Neural crest cell (in vitro differentiated cells): ENCODE measurements at regions not wholly inside any gene's neighbourhood (a gene's known extent, or its start where the extent isn't known, plus 50 kb on each side); places are given as distances from the start of the nearest gene placed in this dataset.

Experiments used
- DNase-seq: peaks from one replicate; pipeline ENCODE4 v3.0.0; 2021; ENCODE audit warnings: low read depth, mixed read lengths, low spot score
- H3K27ac Mint-ChIP-seq: one replicate; pipeline ENCODE4 v1.8.0; 2021; ENCODE audit warnings: mild to moderate bottlenecking, mixed read lengths; ENCODE audit not compliant: unreplicated experiment
- H3K27me3 Mint-ChIP-seq: 2 replicates; pipeline ENCODE4 v1.8.0; 2021; ENCODE audit warnings: low read depth, mild to moderate bottlenecking, mixed read lengths
- H3K36me3 Mint-ChIP-seq: 2 replicates; pipeline ENCODE4 v1.8.0; 2021; ENCODE audit warnings: low read depth, mild to moderate bottlenecking, mixed read lengths
- H3K4me1 Mint-ChIP-seq: 2 replicates; pipeline ENCODE4 v1.8.0; 2021; ENCODE audit warnings: mixed read lengths
- H3K4me3 Mint-ChIP-seq: one replicate; pipeline ENCODE4 v1.8.0; 2021; ENCODE audit warnings: mild to moderate bottlenecking, mixed read lengths
- H3K9me3 Mint-ChIP-seq: 2 replicates; pipeline ENCODE4 v1.8.0; 2021; ENCODE audit warnings: mixed read lengths
- TF ChIP-seq, protein P1 (sequence below): fragments of 200-600 bp; sonication (generic); conservative IDR thresholded peaks from 2 replicates; pipeline ENCODE4 v1.5.0; 2021; ENCODE audit warnings: antibody characterized with exemption, mild to moderate bottlenecking

DNA sequence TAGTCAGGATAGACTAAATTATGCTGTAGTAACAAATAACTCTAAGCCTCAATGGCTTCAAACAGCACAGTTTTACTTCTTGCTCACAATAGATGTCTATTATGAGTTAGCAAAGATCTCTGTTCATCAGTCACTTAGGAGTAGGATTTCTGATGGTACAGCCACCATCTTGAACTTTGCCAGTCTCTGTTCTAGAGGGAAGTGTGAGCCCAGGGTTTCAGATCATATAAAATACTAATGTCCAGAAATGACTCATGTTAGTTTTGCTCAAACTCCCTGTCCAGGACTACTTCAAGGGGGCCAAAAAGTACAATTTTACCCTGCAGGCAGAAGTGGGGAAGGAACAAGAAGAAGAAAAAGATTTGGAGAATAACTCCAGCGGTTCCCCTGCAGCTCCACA, 77.1 kb upstream of the LSM6 start:
- Mint-ChIP-seq H3K4me3 (no peak overlapping the region), H3K27ac (no peak overlapping the region), H3K27me3 (no peaks in the 10 kb centered on the region), H3K36me3 (no peaks in the 10 kb centered on the region), H3K9me3 (peaks cover 2% of the 10 kb centered on the region), H3K4me1 (no peaks in the 10 kb centered on the region)
- TF ChIP-seq, protein P1, sequence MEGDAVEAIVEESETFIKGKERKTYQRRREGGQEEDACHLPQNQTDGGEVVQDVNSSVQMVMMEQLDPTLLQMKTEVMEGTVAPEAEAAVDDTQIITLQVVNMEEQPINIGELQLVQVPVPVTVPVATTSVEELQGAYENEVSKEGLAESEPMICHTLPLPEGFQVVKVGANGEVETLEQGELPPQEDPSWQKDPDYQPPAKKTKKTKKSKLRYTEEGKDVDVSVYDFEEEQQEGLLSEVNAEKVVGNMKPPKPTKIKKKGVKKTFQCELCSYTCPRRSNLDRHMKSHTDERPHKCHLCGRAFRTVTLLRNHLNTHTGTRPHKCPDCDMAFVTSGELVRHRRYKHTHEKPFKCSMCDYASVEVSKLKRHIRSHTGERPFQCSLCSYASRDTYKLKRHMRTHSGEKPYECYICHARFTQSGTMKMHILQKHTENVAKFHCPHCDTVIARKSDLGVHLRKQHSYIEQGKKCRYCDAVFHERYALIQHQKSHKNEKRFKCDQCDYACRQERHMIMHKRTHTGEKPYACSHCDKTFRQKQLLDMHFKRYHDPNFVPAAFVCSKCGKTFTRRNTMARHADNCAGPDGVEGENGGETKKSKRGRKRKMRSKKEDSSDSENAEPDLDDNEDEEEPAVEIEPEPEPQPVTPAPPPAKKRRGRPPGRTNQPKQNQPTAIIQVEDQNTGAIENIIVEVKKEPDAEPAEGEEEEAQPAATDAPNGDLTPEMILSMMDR: no peak
- no peak for DNase-seq

DNA sequence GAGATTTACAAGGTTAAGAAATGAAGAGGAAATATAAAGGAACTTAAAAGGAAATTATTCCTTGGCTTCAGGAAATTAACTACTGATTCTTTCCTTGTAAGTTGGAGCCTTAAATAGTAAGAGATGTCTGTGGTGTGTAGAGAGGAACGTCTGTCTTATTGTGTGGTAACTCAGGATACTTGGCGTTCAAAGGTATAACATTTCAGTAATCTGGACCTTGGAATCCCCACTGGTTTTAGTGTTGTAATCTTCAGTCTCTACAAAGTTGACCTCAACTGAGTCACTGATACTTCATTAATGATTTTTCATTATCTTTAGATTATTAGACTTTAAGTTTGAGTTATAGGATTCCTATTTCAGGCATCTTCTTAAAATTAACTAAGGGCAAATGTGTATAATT, 79.1 kb upstream of the LSM6 start:
- TF ChIP-seq, protein P1: no peak
- no peaks in the 10 kb centered on the region for H3K4me1 Mint-ChIP-seq
- DNase-seq: no peak
- H3K9me3 Mint-ChIP-seq: peaks cover 2% of the 10 kb centered on the region
- no peaks in the 10 kb centered on the region for H3K36me3 Mint-ChIP-seq
- H3K4me3 Mint-ChIP-seq: no peak overlapping the region
- H3K27ac Mint-ChIP-seq: no peak overlapping the region
- no peaks in the 10 kb centered on the region for H3K27me3 Mint-ChIP-seq

DNA sequence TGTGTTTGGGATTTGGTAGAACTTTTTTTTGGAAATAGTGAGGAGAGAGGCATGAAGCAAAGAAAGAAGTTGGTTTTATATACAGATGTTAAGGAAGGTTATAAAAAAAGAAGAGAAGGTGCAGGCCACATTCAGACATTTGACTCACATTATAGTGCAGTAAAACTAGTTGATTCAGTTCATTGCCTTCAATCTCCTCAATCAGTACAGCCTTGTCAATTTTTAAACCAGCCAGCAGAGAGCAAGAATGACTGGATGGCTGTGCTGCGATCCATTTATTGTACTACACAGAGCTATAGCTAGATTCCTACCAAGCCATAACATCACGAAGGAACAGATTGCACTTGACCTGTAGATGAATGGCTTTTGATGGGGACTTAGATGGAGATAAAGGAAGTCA, 79.7 kb upstream of the LSM6 start:
- Mint-ChIP-seq H3K27me3 (no peaks in the 10 kb centered on the region), H3K36me3 (no peaks in the 10 kb centered on the region), H3K27ac (no peak overlapping the region), H3K9me3 (peaks cover 2% of the 10 kb centered on the region), H3K4me1 (no peaks in the 10 kb centered on the region), H3K4me3 (no peak overlapping the region)
- TF ChIP-seq, protein P1: no peak
- no peak for DNase-seq

GRCh38 chr4:146095091-146095690, 80.3 kb upstream of the LSM6 start:
- TF ChIP-seq, protein P1: peak; percentile 80
- DNase-seq: peak; percentile 31
- H3K9me3 Mint-ChIP-seq: peaks cover 2% of the 10 kb centered on the region
- no peaks in the 10 kb centered on the region for H3K36me3 Mint-ChIP-seq
- H3K27ac Mint-ChIP-seq: no peak overlapping the region
- H3K4me1 Mint-ChIP-seq: no peaks in the 10 kb centered on the region
- no peaks in the 10 kb centered on the region for H3K27me3 Mint-ChIP-seq
- H3K4me3 Mint-ChIP-seq: no peak overlapping the region

DNA sequence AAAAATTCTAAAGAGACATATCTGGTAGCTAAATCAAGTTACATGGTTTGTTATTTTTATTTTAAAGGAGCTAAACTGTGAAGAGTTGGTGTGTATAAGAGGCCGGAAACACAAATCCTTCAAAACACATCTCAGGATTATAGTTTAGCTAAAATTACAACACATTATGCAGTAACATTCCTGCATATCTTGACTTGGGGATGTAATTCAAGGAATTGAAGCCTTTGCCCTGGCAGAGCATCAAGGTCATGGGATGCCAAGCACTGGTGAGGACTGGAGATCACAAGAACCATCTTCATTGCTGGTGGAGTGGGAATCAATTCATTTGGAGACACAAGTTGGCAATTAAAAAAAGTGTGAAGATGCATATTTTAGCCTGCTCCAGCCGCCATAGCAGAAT, 86.8 kb upstream of the LSM6 start:
- H3K36me3 Mint-ChIP-seq: no peaks in the 10 kb centered on the region

More for the DNA sequence above, 86.8 kb upstream of the LSM6 start:
- no peaks in the 10 kb centered on the region for H3K27me3 Mint-ChIP-seq
- H3K4me1 Mint-ChIP-seq: no peaks in the 10 kb centered on the region
- no peak overlapping the region for H3K27ac Mint-ChIP-seq
- no peak for DNase-seq
- TF ChIP-seq, protein P1: no peak
- peaks cover 6% of the 10 kb centered on the region for H3K9me3 Mint-ChIP-seq
- no peak overlapping the region for H3K4me3 Mint-ChIP-seq
